ENCODE measurements at regions not wholly inside any gene's neighbourhood (a gene's known extent, or its start where the extent isn't known, plus 50 kb on each side); places are given as distances from the start of the nearest gene placed in this dataset.

GRCh38 chr20:63134201-63134612 lies 81.7 kb downstream of the YTHDF1 start:
- TF ChIP-seq CTCF (conservative IDR thresholded peaks at IDR 0.05) (no peak), ZFX (IDR thresholded peaks at IDR 0.05) (no peak)

Data from C4-2B (cell line).